ENCODE measurements at regions not wholly inside any gene's neighbourhood (a gene's known extent, or its start where the extent isn't known, plus 50 kb on each side); places are given as distances from the start of the nearest gene placed in this dataset.

DNA sequence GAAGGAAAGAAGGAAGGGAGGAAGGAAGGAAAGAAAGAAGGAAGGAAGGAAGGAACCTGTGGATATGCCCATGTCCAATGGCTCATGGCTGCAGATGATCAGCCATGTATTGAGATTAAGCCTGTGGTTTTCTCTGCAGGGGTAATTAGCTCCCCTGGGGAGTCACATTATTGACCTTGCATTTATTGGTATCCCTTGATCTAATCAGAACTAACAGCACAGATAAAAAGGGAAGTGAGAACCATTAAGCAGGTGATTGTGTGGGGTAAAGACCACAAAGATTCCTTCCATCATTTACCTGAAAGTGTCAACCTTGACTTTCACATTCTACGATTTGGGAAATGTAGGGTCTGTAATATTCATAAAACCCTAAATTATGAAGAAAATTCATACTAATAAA is 390.7 kb downstream of the BRINP2 start:
- DNase-seq (ENCODE audit: low spot score): no peak
- intact Hi-C loops (cut with DNase I): no loop called here
- WGBS: 81% methylated on average over 1 of the region's 1 CpG

DNA sequence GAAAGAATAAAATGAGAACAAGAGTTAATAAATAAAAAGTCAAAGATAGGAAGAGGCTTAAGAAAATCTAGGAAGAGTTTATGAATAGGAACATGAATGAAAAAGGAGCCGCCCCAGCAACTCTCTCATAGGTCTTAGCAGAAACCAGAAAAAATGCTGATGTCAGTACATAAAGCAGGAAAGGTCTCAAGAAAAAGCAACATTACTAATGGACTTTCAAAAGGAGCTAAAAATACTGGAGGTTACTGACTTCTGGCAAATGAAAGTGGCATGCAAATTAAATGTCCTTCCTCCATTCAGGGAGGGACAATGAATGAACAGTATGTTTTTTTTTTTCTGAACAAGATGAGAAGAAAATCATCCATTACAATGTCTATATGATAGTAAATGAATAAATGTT is 387.6 kb downstream of the BRINP2 start:
- Histone ChIP-seq H3K4me1 (replicated peaks) (no peaks in the 10 kb centered on the region), H3K9me3 (no peaks in the 10 kb centered on the region), H3K4me3 (no peak overlapping the region), H3K36me3 (no peaks in the 10 kb centered on the region), H3K27me3 (replicated peaks; ENCODE audit: insufficient read depth) (no peaks in the 10 kb centered on the region), H3K27ac (no peak overlapping the region)
- no peak for DNase-seq (ENCODE audit: low spot score)
- whole genome bisulfite sequencing: 75% methylated on average over 1 of the region's 1 CpG
- intact Hi-C loops (cut with DNase I): no loop called here
- no peak for TF ChIP-seq POLR2A (IDR thresholded peaks at IDR 0.05)

More for the DNA sequence above, 390.7 kb downstream of the BRINP2 start:
- Histone ChIP-seq H3K27ac (no peak overlapping the region), H3K27me3 (replicated peaks; ENCODE audit: insufficient read depth) (no peaks in the 10 kb centered on the region), H3K9me3 (no peaks in the 10 kb centered on the region), H3K4me1 (replicated peaks) (no peaks in the 10 kb centered on the region), H3K36me3 (no peaks in the 10 kb centered on the region), H3K4me3 (no peak overlapping the region)
- TF ChIP-seq POLR2AphosphoS5 (IDR thresholded peaks at IDR 0.05): no peak
- TF ChIP-seq, protein P1, sequence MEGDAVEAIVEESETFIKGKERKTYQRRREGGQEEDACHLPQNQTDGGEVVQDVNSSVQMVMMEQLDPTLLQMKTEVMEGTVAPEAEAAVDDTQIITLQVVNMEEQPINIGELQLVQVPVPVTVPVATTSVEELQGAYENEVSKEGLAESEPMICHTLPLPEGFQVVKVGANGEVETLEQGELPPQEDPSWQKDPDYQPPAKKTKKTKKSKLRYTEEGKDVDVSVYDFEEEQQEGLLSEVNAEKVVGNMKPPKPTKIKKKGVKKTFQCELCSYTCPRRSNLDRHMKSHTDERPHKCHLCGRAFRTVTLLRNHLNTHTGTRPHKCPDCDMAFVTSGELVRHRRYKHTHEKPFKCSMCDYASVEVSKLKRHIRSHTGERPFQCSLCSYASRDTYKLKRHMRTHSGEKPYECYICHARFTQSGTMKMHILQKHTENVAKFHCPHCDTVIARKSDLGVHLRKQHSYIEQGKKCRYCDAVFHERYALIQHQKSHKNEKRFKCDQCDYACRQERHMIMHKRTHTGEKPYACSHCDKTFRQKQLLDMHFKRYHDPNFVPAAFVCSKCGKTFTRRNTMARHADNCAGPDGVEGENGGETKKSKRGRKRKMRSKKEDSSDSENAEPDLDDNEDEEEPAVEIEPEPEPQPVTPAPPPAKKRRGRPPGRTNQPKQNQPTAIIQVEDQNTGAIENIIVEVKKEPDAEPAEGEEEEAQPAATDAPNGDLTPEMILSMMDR (IDR thresholded peaks at IDR 0.05): no peak
- TF ChIP-seq POLR2A (IDR thresholded peaks at IDR 0.05): no peak

DNA sequence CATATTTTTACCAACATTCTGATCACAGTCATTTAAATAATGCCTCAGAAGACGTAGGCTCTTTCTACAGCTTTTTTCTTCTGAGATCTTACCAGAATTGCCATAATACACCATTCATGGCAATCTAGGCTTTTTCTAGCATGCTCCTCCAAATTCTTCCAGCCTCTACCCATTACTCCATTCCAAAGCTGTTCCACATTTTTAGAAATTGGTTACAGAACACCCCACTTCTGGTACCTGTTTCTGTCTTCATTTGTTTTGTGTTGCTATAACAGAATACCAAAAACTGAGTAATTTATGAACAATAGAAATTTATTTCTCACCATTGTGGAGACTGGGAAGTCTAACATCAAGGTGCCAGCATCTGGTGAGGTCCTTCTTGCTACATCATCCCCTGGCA is 385.4 kb downstream of the BRINP2 start:
- intact Hi-C loops (cut with DNase I): no loop called here
- H3K27me3 ChIP-seq (replicated peaks; ENCODE audit: insufficient read depth): no peaks in the 10 kb centered on the region
- TF ChIP-seq POLR2A (IDR thresholded peaks at IDR 0.05): no peak
- TF ChIP-seq POLR2AphosphoS5 (IDR thresholded peaks at IDR 0.05): no peak
- TF ChIP-seq, protein P1 (IDR thresholded peaks at IDR 0.05): no peak
- no peaks in the 10 kb centered on the region for H3K9me3 ChIP-seq
- 89% methylated on average over 1 of the region's 1 CpG for WGBS
- no peak overlapping the region for H3K4me3 ChIP-seq
- H3K27ac ChIP-seq: no peak overlapping the region
- H3K36me3 ChIP-seq: no peaks in the 10 kb centered on the region
- DNase-seq (ENCODE audit: low spot score): no peak
- no peaks in the 10 kb centered on the region for H3K4me1 ChIP-seq (replicated peaks)

DNA sequence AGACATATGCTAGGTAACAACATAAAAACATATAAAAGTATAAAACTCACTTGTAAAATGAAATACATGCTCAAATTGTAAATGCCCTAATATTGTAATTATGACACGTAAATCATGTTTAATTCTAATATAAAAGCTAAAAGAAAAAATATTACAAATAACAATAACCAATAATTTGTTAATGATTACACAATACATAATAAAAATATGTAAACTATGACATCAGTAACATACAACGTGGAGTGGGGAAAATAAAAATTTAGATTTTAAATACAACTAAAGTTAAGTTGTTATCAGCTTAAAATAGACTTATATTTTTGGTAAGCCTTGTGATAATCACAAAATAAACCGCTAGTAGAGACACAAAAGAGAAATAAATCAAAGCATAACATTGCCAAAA is 376.4 kb downstream of the BRINP2 start:
- H3K9me3 ChIP-seq: no peaks in the 10 kb centered on the region
- no peak overlapping the region for H3K4me3 ChIP-seq
- TF ChIP-seq POLR2AphosphoS5 (IDR thresholded peaks at IDR 0.05) (no peak), POLR2A (IDR thresholded peaks at IDR 0.05) (no peak)
- TF ChIP-seq, protein P1 (IDR thresholded peaks at IDR 0.05): no peak
- no peak overlapping the region for H3K27ac ChIP-seq
- H3K27me3 ChIP-seq (replicated peaks; ENCODE audit: insufficient read depth): no peaks in the 10 kb centered on the region
- WGBS: 82% methylated on average over 3 of the region's 3 CpGs
- no peak for DNase-seq (ENCODE audit: low spot score)
- intact Hi-C loops (cut with DNase I): no loop called here
- no peaks in the 10 kb centered on the region for H3K4me1 ChIP-seq (replicated peaks)
- H3K36me3 ChIP-seq: no peaks in the 10 kb centered on the region

DNA sequence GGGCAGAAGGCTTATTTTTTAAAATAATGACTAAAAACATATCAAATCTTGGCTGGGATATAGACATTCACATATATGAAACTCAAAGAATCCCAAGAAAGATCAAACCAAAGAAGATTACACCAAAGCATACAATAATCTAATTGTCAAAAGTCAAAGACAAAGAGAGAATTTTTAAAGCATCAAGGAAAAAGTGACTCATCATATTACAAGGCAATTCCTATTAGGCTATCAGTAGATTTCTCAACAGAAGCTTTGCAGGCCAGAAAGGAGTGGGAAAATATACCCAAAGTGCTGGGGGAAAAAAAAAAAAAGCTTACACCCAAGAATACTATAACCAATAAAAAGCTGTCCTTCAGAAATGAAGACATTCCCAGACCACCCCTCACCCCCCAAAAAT is 375.6 kb downstream of the BRINP2 start:
- Histone ChIP-seq H3K4me3 (no peak overlapping the region), H3K4me1 (replicated peaks) (no peaks in the 10 kb centered on the region), H3K9me3 (no peaks in the 10 kb centered on the region), H3K27me3 (replicated peaks; ENCODE audit: insufficient read depth) (no peaks in the 10 kb centered on the region), H3K27ac (no peak overlapping the region), H3K36me3 (no peaks in the 10 kb centered on the region)
- no peak for DNase-seq (ENCODE audit: low spot score)
- no peak for TF ChIP-seq POLR2A (IDR thresholded peaks at IDR 0.05)
- TF ChIP-seq, protein P1 (IDR thresholded peaks at IDR 0.05): no peak
- no peak for TF ChIP-seq POLR2AphosphoS5 (IDR thresholded peaks at IDR 0.05)
- intact Hi-C loops (cut with DNase I): no loop called here
